HG03175 (cell line): ENCODE measurements at regions not wholly inside any gene's neighbourhood (a gene's known extent, or its start where the extent isn't known, plus 50 kb on each side); places are given as distances from the start of the nearest gene placed in this dataset.

ENCODE experiments used
- ATAC-seq: cut with Tn5 transposase; IDR thresholded peaks from one replicate; pipeline ENCODE4 v1.9.1; 2021; ENCODE audit warnings: mild to moderate bottlenecking, moderate library complexity; ENCODE audit not compliant: unreplicated experiment

GRCh38 chr5:30866142-30866541, 327.3 kb upstream of the CDH6 start:
- no peak for ATAC-seq

- no peak for ATAC-seq
These were observed 337.2 kb upstream of the CDH6 start for GRCh38 chr5:30856242-30856641.

DNA sequence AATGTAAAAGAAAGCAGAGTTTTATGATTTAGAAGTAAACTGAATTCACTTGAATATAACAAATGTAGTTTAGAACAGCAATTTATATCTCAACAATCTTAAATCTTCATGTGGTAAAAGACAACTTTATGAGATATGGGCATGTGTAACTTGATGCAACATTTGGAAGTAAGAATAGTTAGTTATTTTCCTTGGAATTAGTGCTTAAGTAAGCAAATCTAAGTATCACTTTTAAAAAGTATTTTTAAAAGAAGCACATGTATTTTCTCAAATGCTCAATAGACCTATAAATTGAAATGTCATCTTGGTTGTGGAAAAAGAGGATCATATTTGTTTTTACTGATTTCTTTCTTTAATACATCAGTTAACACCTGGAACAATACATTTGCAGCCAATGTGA, 340.3 kb upstream of the CDH6 start:
- no peak for ATAC-seq

DNA sequence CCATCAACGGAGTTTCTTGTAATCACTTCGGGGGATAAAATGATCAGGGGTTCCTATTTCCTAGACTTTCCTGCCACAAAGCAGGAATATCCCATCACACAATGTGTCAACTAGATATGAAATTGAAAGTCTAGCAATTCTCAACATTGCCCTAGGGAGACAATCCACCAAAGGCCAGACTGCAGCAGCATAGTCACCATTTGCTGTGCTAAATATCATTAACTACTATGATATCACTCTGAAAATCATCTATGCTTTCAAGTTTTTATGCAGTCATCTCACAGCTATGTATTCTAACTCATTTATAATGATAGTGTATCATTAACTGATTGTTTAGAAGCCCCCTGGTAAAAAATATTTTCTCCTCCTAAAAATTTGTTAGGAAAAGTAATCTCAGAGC, 342.6 kb upstream of the CDH6 start:
- ATAC-seq, result no peak

- no peak for ATAC-seq
These were observed 343.4 kb upstream of the CDH6 start for GRCh38 chr5:30849931-30850710.

GRCh38 chr5:30846171-30846570, 347.3 kb upstream of the CDH6 start:
- no peak for ATAC-seq

- ATAC-seq, result no peak
These were observed 348.3 kb upstream of the CDH6 start for GRCh38 chr5:30845194-30845593.

DNA sequence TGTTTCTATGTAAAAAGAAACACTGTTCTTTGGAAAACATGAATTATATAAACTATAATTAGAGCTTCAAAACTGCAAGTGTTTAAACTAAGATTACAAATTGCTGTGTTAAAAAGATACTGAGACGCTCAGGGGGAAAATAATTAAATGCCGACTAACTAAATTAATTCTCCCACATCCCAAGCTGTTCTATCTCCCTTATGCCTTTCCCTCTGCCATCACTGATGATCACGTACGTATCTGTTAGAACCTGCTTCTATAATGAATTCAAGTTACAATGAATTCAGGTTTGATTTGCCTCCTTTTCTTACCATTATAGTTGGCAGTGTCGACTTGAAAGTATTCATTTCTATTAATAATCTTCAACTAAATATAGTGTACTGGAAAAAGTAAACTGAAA, 349.9 kb upstream of the CDH6 start:
- ATAC-seq, result no peak

GRCh38 chr5:30839956-30840355, 353.5 kb upstream of the CDH6 start:
- no peak for ATAC-seq

- ATAC-seq, result no peak
These were observed 354.5 kb upstream of the CDH6 start for GRCh38 chr5:30838936-30839496.

GRCh38 chr5:30832519-30832918, 361.0 kb upstream of the CDH6 start:
- no peak for ATAC-seq

GRCh38 chr5:30831605-30832004, 361.9 kb upstream of the CDH6 start:
- no peak for ATAC-seq

GRCh38 chr5:30831123-30831522, 362.4 kb upstream of the CDH6 start:
- no peak for ATAC-seq

DNA sequence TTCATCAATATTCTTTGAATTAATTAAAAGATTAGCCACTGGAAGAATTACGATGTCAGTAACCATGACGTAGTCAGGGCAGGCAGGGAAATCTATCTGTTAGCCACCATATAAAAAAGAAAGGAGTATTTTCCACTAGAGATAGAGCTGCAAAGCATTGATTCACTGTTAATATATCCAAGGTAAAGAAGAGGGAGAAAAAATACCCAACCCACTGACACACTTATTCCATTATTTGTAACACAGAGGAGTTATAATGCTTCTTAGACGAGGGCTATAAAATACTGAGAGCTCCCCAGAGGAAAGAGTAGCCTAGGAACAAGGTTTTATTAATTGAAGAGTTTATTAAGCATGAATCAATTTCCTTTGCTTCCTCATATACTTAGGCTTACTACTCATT, 382.2 kb upstream of the CDH6 start:
- no peak for ATAC-seq

DNA sequence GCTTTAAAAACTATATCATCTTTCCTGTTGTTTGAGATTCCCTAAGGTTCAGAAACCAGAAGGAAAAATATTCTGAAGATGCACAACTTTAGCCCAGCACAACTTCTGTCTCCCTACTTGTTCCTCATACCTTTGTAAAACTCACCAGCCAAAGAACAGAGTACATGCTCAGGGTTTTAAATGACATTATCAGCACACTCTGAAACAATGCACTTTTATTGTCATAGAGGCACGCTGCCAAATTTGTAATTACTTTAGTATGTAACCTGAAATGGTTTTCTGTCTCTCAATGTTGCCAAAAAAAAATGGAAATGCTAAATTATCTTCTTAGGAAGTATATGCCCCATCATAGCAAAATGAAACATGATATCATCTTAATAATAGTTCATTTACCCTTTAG, 383.6 kb upstream of the CDH6 start:
- no peak for ATAC-seq

- ATAC-seq, result no peak
These were observed 384.5 kb upstream of the CDH6 start for GRCh38 chr5:30808996-30809395.

GRCh38 chr5:30804739-30805505, 388.6 kb upstream of the CDH6 start:
- ATAC-seq, result no peak

- ATAC-seq, result no peak
These were observed 390.4 kb upstream of the CDH6 start for GRCh38 chr5:30802961-30803705.

DNA sequence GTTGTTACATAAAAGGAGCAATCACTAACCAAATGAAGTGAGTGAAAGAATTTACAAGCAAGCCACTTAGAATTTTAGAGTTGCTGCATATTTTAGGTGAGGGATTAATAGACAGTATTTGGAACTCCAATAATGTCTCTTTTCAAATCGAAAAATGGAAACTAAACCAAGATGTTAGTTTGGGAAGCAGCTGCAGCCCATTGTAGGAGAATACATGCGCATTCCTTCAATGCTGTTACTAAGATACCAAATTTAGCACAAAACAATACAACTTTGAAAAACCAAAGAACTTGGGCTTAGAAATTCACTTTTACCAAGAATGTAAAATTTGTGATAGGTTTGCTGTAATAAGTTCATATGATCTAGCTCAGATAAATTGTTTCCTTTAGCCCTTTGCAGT, 411.8 kb upstream of the CDH6 start:
- no peak for ATAC-seq

DNA sequence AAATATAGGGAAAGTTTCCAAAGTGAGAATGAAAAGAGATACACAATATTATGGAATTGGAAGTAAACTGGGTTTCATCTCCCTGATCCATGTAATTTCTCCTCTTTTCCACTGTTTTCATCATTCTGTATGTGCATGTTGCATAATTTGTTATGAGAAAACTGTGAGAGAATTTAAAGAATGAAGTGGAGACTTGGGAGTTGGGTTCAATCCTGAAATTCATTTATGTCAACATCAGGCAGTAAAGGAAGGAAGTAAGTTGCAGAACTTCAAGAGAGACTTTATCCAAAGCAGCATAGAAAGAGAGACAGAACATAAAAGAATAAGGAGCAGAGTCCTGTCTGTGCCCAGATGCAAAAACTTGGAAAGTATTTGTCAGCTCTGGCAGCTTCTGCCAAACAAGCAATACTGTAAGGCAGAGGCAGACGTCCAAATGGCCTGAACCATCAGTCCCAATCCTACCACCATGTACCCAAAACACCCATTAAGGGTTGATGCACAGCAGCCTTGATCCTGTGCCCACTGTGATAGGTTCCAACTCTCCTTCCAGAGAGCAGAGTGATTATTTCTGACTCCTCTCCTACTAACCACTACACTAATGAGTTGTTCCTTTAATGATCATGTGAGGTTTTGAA, 425.3 kb upstream of the CDH6 start:
- no peak for ATAC-seq

DNA sequence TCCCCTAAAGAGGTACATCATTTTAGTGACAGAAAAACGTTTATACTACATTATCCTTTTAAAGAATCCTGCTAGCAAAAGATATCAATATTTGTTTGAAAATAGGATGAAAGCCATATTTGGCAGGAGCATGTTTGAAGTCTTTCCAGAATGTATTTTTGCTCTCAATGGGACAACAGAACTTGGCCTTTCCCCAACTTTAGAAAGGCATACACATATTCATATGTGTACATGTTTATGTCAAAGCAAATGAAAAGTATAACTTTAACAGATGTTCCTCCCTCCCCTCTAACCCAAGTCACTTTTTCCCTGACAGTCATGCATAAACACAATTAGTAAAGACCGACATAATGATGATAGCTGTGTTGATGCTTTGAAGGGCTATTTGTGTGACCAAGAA, 427.8 kb upstream of the CDH6 start:
- no peak for ATAC-seq
